ENCODE measurements at regions not wholly inside any gene's neighbourhood (a gene's known extent, or its start where the extent isn't known, plus 50 kb on each side); places are given as distances from the start of the nearest gene placed in this dataset.

- ATAC-seq (ENCODE audit: poor library complexity) = no peak
- intact Hi-C loops (cut with DNase I, micrococcal nuclease) = no loop called here
- no peak overlapping the region for H3K4me3 Mint-ChIP-seq
- no peak overlapping the region for H3K27ac Mint-ChIP-seq
- CTCF ChIA-PET = no interaction called here
- H3K4me1 Mint-ChIP-seq (ENCODE audit: low read depth) = no peaks in the 10 kb centered on the region
- no peak for DNase-seq
- Histone ChIP-seq H3K9me3 (ENCODE audit: control insufficient read depth in 1 of 2, insufficient read depth in 1 of 2, low read length in 2 of 2) (no peaks in the 10 kb centered on the region), H3K4me1 (ENCODE audit: insufficient read depth, low read length) (no peaks in the 10 kb centered on the region), H3K4me3 (ENCODE audit: low read length) (no peak overlapping the region), H3K27me3 (ENCODE audit: control insufficient read depth in 1 of 2, insufficient read depth in 2 of 2, low read length in 2 of 2) (no peaks in the 10 kb centered on the region), H3K36me3 (ENCODE audit: insufficient read depth, low read length) (no peaks in the 10 kb centered on the region), H3K27ac (ENCODE audit: low read depth in 1 of 2, low read length in 2 of 2) (no peak overlapping the region)
- TF ChIP-seq, protein P1, sequence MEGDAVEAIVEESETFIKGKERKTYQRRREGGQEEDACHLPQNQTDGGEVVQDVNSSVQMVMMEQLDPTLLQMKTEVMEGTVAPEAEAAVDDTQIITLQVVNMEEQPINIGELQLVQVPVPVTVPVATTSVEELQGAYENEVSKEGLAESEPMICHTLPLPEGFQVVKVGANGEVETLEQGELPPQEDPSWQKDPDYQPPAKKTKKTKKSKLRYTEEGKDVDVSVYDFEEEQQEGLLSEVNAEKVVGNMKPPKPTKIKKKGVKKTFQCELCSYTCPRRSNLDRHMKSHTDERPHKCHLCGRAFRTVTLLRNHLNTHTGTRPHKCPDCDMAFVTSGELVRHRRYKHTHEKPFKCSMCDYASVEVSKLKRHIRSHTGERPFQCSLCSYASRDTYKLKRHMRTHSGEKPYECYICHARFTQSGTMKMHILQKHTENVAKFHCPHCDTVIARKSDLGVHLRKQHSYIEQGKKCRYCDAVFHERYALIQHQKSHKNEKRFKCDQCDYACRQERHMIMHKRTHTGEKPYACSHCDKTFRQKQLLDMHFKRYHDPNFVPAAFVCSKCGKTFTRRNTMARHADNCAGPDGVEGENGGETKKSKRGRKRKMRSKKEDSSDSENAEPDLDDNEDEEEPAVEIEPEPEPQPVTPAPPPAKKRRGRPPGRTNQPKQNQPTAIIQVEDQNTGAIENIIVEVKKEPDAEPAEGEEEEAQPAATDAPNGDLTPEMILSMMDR (IDR thresholded peaks at IDR 0.05) = no peak
- H3K27me3 Mint-ChIP-seq = peaks cover 11% of the 10 kb centered on the region
- H3K9me3 Mint-ChIP-seq = no peaks in the 10 kb centered on the region
- no peaks in the 10 kb centered on the region for H3K36me3 Mint-ChIP-seq (ENCODE audit: low read depth)
- POLR2A ChIA-PET = no interaction called here
These were observed 89.0 kb upstream of the NIPBL start for GRCh38 chr5:36787365-36788093.

DNA sequence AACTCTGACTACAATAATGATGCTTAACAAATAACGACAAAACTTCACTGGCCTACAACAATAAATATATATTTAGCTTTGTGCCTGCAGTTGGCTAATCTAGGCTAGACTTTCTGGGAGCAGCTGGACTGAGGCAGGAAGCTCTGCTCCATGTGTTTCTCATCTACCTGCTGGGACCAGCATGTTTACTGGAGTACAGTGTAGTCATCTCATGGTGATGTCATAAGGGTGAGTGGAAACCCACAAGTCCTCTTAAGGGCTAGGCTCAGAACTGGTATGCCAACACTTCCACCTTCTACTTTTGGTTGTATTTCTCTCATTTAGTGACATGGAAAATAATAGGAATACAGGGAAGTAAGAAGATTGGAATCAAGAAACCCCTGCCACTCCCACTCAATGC is 85.7 kb upstream of the NIPBL start:
- Histone ChIP-seq H3K9me3 (ENCODE audit: control insufficient read depth in 1 of 2, insufficient read depth in 1 of 2, low read length in 2 of 2) (no peaks in the 10 kb centered on the region), H3K4me3 (ENCODE audit: low read length) (no peak overlapping the region), H3K4me1 (ENCODE audit: insufficient read depth, low read length) (no peaks in the 10 kb centered on the region), H3K27ac (ENCODE audit: low read depth in 1 of 2, low read length in 2 of 2) (no peak overlapping the region), H3K27me3 (ENCODE audit: control insufficient read depth in 1 of 2, insufficient read depth in 2 of 2, low read length in 2 of 2) (no peaks in the 10 kb centered on the region), H3K36me3 (ENCODE audit: insufficient read depth, low read length) (no peaks in the 10 kb centered on the region)
- TF ChIP-seq, protein P1 (IDR thresholded peaks at IDR 0.05) = no peak
- Mint-ChIP-seq H3K36me3 (ENCODE audit: low read depth) (no peaks in the 10 kb centered on the region), H3K27ac (no peak overlapping the region), H3K4me1 (ENCODE audit: low read depth) (no peaks in the 10 kb centered on the region), H3K9me3 (no peaks in the 10 kb centered on the region), H3K4me3 (no peak overlapping the region), H3K27me3 (peaks cover 18% of the 10 kb centered on the region)
- intact Hi-C loops (cut with DNase I, micrococcal nuclease) = no loop called here
- POLR2A ChIA-PET = no interaction called here
- DNase-seq (no peak), ATAC-seq (ENCODE audit: poor library complexity) (no peak)
- CTCF ChIA-PET = no interaction called here

DNA sequence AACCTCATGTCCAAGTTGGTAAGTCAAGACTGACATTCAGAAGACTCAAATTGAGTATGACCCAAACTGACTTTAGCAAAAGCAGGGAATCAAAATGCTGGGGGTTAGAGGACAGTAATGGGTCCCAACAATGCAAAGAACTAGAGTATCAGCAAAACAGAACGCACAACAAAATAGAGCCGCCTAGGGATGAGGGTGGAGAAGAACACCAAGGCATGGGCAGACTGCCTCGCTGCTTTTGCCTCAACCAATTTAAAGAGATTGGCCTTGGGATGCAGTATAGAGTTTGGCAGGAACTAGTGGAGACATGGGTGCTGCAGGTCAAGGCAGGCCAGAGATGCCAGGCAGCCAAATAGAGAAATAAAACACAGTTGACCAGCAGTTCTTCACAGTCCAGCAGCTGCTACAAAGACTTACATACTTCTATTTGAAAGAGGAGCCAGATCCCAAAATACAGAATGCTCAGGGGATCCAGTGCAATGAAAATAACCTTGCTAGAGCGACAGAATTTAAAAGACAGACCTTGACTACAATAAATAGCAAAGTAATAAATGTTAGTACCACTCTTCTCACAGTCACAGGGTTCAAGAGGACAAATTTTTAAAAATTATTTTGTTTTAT is 83.9 kb upstream of the NIPBL start:
- TF ChIP-seq, protein P1 (IDR thresholded peaks at IDR 0.05) = no peak
- Histone ChIP-seq H3K4me1 (ENCODE audit: insufficient read depth, low read length) (no peaks in the 10 kb centered on the region), H3K4me3 (ENCODE audit: low read length) (no peak overlapping the region), H3K9me3 (ENCODE audit: control insufficient read depth in 1 of 2, insufficient read depth in 1 of 2, low read length in 2 of 2) (no peaks in the 10 kb centered on the region), H3K27me3 (ENCODE audit: control insufficient read depth in 1 of 2, insufficient read depth in 2 of 2, low read length in 2 of 2) (no peaks in the 10 kb centered on the region), H3K36me3 (ENCODE audit: insufficient read depth, low read length) (no peaks in the 10 kb centered on the region), H3K27ac (ENCODE audit: low read depth in 1 of 2, low read length in 2 of 2) (no peak overlapping the region)
- DNase-seq (no peak), ATAC-seq (ENCODE audit: poor library complexity) (no peak)
- H3K9me3 Mint-ChIP-seq = no peaks in the 10 kb centered on the region
- H3K4me1 Mint-ChIP-seq (ENCODE audit: low read depth) = no peaks in the 10 kb centered on the region
- H3K4me3 Mint-ChIP-seq = no peak overlapping the region
- POLR2A ChIA-PET = no interaction called here
- H3K36me3 Mint-ChIP-seq (ENCODE audit: low read depth) = no peaks in the 10 kb centered on the region
- CTCF ChIA-PET = no interaction called here
- intact Hi-C loops (cut with DNase I, micrococcal nuclease) = no loop called here
- peaks cover 18% of the 10 kb centered on the region for H3K27me3 Mint-ChIP-seq
- H3K27ac Mint-ChIP-seq = no peak overlapping the region

Data from CD4-positive, alpha-beta T cell (primary cell).